DND-41 (cell line): ENCODE measurements at regions not wholly inside any gene's neighbourhood (a gene's known extent, or its start where the extent isn't known, plus 50 kb on each side); places are given as distances from the start of the nearest gene placed in this dataset.

Experiments used
- ATAC-seq: fragments of 200-7000 bp; cut with Tn5 transposase; 3 replicates; pipeline ENCODE4 v1.9.1; 2021; ENCODE audit warnings: low read depth; ENCODE audit not compliant: insufficient read depth
- DNase-seq: peaks from one replicate; pipeline ENCODE4 v3.0.0-alpha.2; 2020
- H2AFZ ChIP-seq: 2 replicates; pipeline ENCODE4 v1.6.0; 2012; ENCODE audit warnings: low read depth, low read length
- H3K27ac ChIP-seq: 2 replicates; pipeline ENCODE4 v1.5.1; 2012; ENCODE audit warnings: low read length, inconsistent platforms
- H3K27me3 ChIP-seq: fragments of 200-600 bp; sonication (generic); 2 replicates; pipeline ENCODE4 v1.6.0; 2012; ENCODE audit warnings: low read length, mild to moderate bottlenecking, inconsistent platforms; ENCODE audit not compliant: insufficient read depth, poor library complexity
- H3K36me3 ChIP-seq: 2 replicates; pipeline ENCODE4 v1.5.1; 2012; ENCODE audit warnings: low read length, inconsistent platforms; ENCODE audit not compliant: insufficient read depth
- H3K4me1 ChIP-seq: 2 replicates; pipeline ENCODE4 v1.5.1; 2012; ENCODE audit warnings: mild to moderate bottlenecking, low read length; ENCODE audit not compliant: insufficient read depth
- H3K4me2 ChIP-seq: 2 replicates; pipeline ENCODE4 v1.6.0; 2012; ENCODE audit warnings: mild to moderate bottlenecking, moderate library complexity, low read length, inconsistent platforms; ENCODE audit not compliant: insufficient read depth
- H3K4me3 ChIP-seq, 2 experiments: fragments of 200-600 bp in 1 of 2; shearing (Covaris generic) in 1 of 2; 2 replicates each; pipeline ENCODE4 v1.5.1; 2012 to 2016; ENCODE audit warnings: inconsistent platforms in 2 of 2, low read length in 2 of 2, mild to moderate bottlenecking in 2 of 2, low read depth in 1 of 2, moderate library complexity in 1 of 2
- H3K79me2 ChIP-seq: 2 replicates; pipeline ENCODE4 v1.6.0; 2012; ENCODE audit warnings: low read length, inconsistent platforms; ENCODE audit not compliant: insufficient read depth
- H3K9ac ChIP-seq: 2 replicates; pipeline ENCODE4 v1.6.0; 2012; ENCODE audit warnings: low read depth, mild to moderate bottlenecking, inconsistent platforms, low read length, moderate library complexity
- H3K9me3 ChIP-seq: 2 replicates; pipeline ENCODE4 v1.5.1; 2012; ENCODE audit warnings: low read length, moderate library complexity, mild to moderate bottlenecking, inconsistent platforms; ENCODE audit not compliant: insufficient read depth, severe bottlenecking
- H4K20me1 ChIP-seq: 2 replicates; pipeline ENCODE4 v1.6.0; 2012; ENCODE audit warnings: low read length; ENCODE audit not compliant: insufficient read depth
- EZH2 ChIP-seq: IDR thresholded peaks from 3 replicates; pipeline ENCODE4 v1.6.1; 2012; ENCODE audit warnings: borderline replicate concordance, low read depth, mild to moderate bottlenecking, moderate library complexity, low read length, inconsistent platforms; ENCODE audit not compliant: severe bottlenecking
- TF ChIP-seq, protein P1 (sequence below): IDR thresholded peaks from 2 replicates; pipeline ENCODE4 v1.5.1; 2012; ENCODE audit warnings: borderline replicate concordance, low read length, moderate library complexity, mild to moderate bottlenecking; ENCODE audit not compliant: poor library complexity, severe bottlenecking; ENCODE audit errors: extremely low read depth

DNA sequence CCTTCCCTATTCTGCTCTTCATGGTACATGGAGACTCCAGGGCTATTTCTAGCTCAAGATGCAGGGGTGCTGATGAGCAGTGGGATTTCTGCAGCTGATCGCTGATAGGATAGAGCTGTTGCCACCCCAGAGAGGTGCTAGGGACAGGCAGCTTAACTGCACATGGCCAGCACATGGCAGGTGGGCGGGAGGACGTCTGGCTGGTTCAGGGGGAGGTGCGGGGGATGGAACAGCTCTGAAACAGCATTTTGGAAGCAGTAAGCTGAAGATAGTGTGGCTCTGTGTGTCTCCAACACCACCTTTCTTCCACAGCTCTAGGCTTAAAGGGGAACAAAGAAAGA is 151.9 kb upstream of the PELI1 start:
- H3K27me3 ChIP-seq: peaks cover 6% of the 10 kb centered on the region
- no peak overlapping the region for H2AFZ ChIP-seq
- no peaks in the 10 kb centered on the region for H3K36me3 ChIP-seq
- H3K79me2 ChIP-seq: no peaks in the 10 kb centered on the region
- no peak for DNase-seq
- H3K4me3 ChIP-seq: no peak overlapping the region
- no peak overlapping the region for H3K9ac ChIP-seq
- no peaks in the 10 kb centered on the region for H4K20me1 ChIP-seq
- no peaks in the 10 kb centered on the region for H3K4me1 ChIP-seq
- TF ChIP-seq, protein P1, sequence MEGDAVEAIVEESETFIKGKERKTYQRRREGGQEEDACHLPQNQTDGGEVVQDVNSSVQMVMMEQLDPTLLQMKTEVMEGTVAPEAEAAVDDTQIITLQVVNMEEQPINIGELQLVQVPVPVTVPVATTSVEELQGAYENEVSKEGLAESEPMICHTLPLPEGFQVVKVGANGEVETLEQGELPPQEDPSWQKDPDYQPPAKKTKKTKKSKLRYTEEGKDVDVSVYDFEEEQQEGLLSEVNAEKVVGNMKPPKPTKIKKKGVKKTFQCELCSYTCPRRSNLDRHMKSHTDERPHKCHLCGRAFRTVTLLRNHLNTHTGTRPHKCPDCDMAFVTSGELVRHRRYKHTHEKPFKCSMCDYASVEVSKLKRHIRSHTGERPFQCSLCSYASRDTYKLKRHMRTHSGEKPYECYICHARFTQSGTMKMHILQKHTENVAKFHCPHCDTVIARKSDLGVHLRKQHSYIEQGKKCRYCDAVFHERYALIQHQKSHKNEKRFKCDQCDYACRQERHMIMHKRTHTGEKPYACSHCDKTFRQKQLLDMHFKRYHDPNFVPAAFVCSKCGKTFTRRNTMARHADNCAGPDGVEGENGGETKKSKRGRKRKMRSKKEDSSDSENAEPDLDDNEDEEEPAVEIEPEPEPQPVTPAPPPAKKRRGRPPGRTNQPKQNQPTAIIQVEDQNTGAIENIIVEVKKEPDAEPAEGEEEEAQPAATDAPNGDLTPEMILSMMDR: no peak
- TF ChIP-seq EZH2: no peak
- H3K4me2 ChIP-seq: no peak overlapping the region
- no peaks in the 10 kb centered on the region for H3K9me3 ChIP-seq
- no peak overlapping the region for H3K27ac ChIP-seq
- ATAC-seq: no peak

DNA sequence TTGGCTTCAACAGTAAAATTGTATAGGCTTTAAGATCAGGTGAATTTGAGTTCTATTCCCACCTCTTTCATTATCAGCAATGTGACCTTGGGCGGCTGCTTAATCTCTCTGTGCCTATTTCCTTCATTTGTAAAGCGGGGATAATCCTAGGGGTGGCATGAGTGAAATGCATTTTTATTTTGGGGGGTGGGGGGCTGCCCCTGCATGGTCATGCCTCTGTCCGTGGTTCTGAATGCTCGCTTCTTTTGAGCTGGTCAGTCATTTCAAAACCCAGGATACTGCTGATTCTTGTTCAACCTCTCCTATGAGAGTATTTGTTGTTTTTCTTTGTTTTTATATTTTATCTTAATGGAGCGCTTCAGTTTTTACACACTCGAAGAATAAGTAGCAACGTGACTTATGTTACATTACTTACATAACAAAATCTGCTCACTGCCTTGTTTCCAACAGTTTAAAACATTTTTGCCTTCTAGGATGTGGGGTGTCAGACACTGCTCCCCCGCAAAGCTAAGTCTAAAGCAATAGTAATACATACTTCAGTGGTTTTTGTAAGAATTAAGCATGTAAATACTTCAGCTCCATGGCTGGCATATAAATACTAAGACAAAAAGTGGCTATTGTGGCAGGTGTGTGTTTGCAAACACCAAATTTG is 152.6 kb upstream of the PELI1 start:
- Histone ChIP-seq H4K20me1 (no peaks in the 10 kb centered on the region), H3K79me2 (no peaks in the 10 kb centered on the region), H3K36me3 (no peaks in the 10 kb centered on the region), H3K9ac (no peak overlapping the region), H3K4me3 (no peak overlapping the region), H2AFZ (no peak overlapping the region), H3K27me3 (peaks cover 6% of the 10 kb centered on the region), H3K9me3 (no peaks in the 10 kb centered on the region), H3K4me1 (no peaks in the 10 kb centered on the region), H3K27ac (no peak overlapping the region), H3K4me2 (no peak overlapping the region)
- TF ChIP-seq, protein P1: no peak
- TF ChIP-seq EZH2: no peak
- ATAC-seq (no peak), DNase-seq (peak; percentile 24)

GRCh38 chr2:64298161-64298560 is 153.9 kb upstream of the PELI1 start:
- no peak for DNase-seq
- peaks cover 6% of the 10 kb centered on the region for H3K27me3 ChIP-seq
- TF ChIP-seq, protein P1: no peak
- no peak for TF ChIP-seq EZH2
- H3K4me2 ChIP-seq: no peak overlapping the region
- H3K27ac ChIP-seq: no peak overlapping the region
- no peaks in the 10 kb centered on the region for H3K79me2 ChIP-seq
- H3K4me1 ChIP-seq: no peaks in the 10 kb centered on the region
- no peak overlapping the region for H3K9ac ChIP-seq
- ATAC-seq: no peak
- H3K36me3 ChIP-seq: no peaks in the 10 kb centered on the region
- no peaks in the 10 kb centered on the region for H3K9me3 ChIP-seq
- no peak overlapping the region for H2AFZ ChIP-seq
- no peaks in the 10 kb centered on the region for H4K20me1 ChIP-seq
- H3K4me3 ChIP-seq: no peak overlapping the region

GRCh38 chr2:64300066-64300465 is 153.9 kb upstream of the LGALSL start:
- Histone ChIP-seq H3K27ac (no peak overlapping the region), H4K20me1 (no peaks in the 10 kb centered on the region), H3K4me1 (no peaks in the 10 kb centered on the region), H2AFZ (no peak overlapping the region), H3K9me3 (no peaks in the 10 kb centered on the region), H3K27me3 (peaks cover 6% of the 10 kb centered on the region), H3K4me3 (no peak overlapping the region), H3K36me3 (no peaks in the 10 kb centered on the region), H3K79me2 (no peaks in the 10 kb centered on the region), H3K4me2 (no peak overlapping the region), H3K9ac (no peak overlapping the region)
- TF ChIP-seq, protein P1: no peak
- no peak for TF ChIP-seq EZH2
- ATAC-seq (no peak), DNase-seq (no peak)
